H1 (cell line): ENCODE measurements at regions not wholly inside any gene's neighbourhood (a gene's known extent, or its start where the extent isn't known, plus 50 kb on each side); places are given as distances from the start of the nearest gene placed in this dataset.
"Not testable (repeated sequence)": the region's sequence is repeated elsewhere in the genome, so short reads cannot be mapped to it uniquely, and the experiment has no call there.

Experiments used
- CTCF ChIA-PET: fragments of 300-600 bp; sonication (Branson Sonifier 250); formaldehyde crosslinking; loops from one replicate; lab custom pipeline; 2021; ENCODE audit not compliant: partially characterized antibody; lab: Charles Lee
- POLR2A ChIA-PET: fragments of 300-600 bp; sonication (Branson Sonifier 250); formaldehyde crosslinking; loops from one replicate; lab custom pipeline; 2021; ENCODE audit warnings: inconsistent platforms; ENCODE audit not compliant: partially characterized antibody; lab: Charles Lee
- DNase-seq, 2 experiments: peaks; one replicate each; pipeline versions ENCODE4 v3.0.0 to v3.0.0-alpha.2; 2010 to 2022; ENCODE audit warnings: low spot score in 2 of 2, low read depth in 1 of 2, mixed read lengths in 1 of 2
- FAIRE-seq: peaks from 2 replicates; lab custom pipeline; 2011; peaks lifted over from hg19 to GRCh38; lab: Jason Lieb, UNC
- H2AFZ ChIP-seq: 2 replicates; pipeline ENCODE4 v1.8.1; 2012; ENCODE audit warnings: low read length, inconsistent platforms
- H2AK5ac ChIP-seq: 2 replicates; pipeline ENCODE4 v1.6.1; 2013; ENCODE audit warnings: low read depth, low read length
- H2BK120ac ChIP-seq: replicated peaks from 2 replicates; pipeline ENCODE3; 2013; ENCODE audit warnings: low read depth, low read length, inconsistent platforms
- H2BK12ac ChIP-seq: 2 replicates; pipeline ENCODE4 v1.6.1; 2013; ENCODE audit warnings: low read depth, low read length
- H2BK15ac ChIP-seq: 2 replicates; pipeline ENCODE4 v1.6.1; 2013; ENCODE audit warnings: low read length
- H2BK20ac ChIP-seq: 2 replicates; pipeline ENCODE4 v1.6.1; 2013; ENCODE audit warnings: low read length
- H2BK5ac ChIP-seq: 2 replicates; pipeline ENCODE4 v1.6.1; 2013; ENCODE audit warnings: low read depth, low read length
- H3K14ac ChIP-seq: 2 replicates; pipeline ENCODE4 v1.6.1; 2013; ENCODE audit warnings: inconsistent platforms; ENCODE audit not compliant: insufficient read length
- H3K18ac ChIP-seq: 2 replicates; pipeline ENCODE4 v1.6.1; 2013; ENCODE audit warnings: low read length; ENCODE audit errors: extremely low read depth
- H3K23ac ChIP-seq: 2 replicates; pipeline ENCODE4 v1.6.1; 2013; ENCODE audit warnings: inconsistent platforms; ENCODE audit not compliant: insufficient read length
- H3K23me2 ChIP-seq: 2 replicates; pipeline ENCODE4 v1.6.1; 2013; ENCODE audit warnings: low read depth, low read length
- H3K27ac ChIP-seq: 2 replicates; pipeline ENCODE4 v1.6.1; 2011; ENCODE audit warnings: low read depth, low read length, inconsistent platforms
- H3K27me3 ChIP-seq, 4 experiments: replicated peaks in 1 of 4; 1 replicate in 1 of 4; 2 replicates in 3 of 4; pipeline versions ENCODE4 v1.6.1 to v1.8.1; 2011 to 2013; ENCODE audit warnings: low read length in 3 of 4, mild to moderate bottlenecking in 3 of 4, inconsistent platforms in 2 of 4, mixed read lengths in 2 of 4, moderate library complexity in 1 of 4; ENCODE audit not compliant: control insufficient read depth in 3 of 4, insufficient read depth in 3 of 4; ENCODE audit errors: extremely low read depth in 1 of 4
- H3K36me3 ChIP-seq, 4 experiments: 2 replicates each; pipeline versions ENCODE4 v1.6.1 to v1.8.1; 2011 to 2013; ENCODE audit warnings: mild to moderate bottlenecking in 4 of 4, low read length in 3 of 4, moderate library complexity in 2 of 4, control low read depth in 1 of 4, inconsistent platforms in 1 of 4; ENCODE audit not compliant: insufficient read depth in 4 of 4, control insufficient read depth in 2 of 4
- H3K4ac ChIP-seq: replicated peaks from 2 replicates; pipeline ENCODE3; 2013; ENCODE audit warnings: low read length, low read depth, mixed read lengths, inconsistent platforms; ENCODE audit not compliant: insufficient read length
- H3K4me1 ChIP-seq, 4 experiments: replicated peaks in 1 of 4; 1 replicate in 1 of 4; 2 replicates in 3 of 4; pipeline versions ENCODE4 v1.6.1 to v1.8.1; 2011 to 2013; ENCODE audit warnings: low read length in 3 of 4, inconsistent platforms in 2 of 4, mixed read lengths in 1 of 4; ENCODE audit not compliant: insufficient read depth in 4 of 4, control insufficient read depth in 3 of 4
- H3K4me2 ChIP-seq, 2 experiments: 2 replicates each; pipeline versions ENCODE4 v1.6.1 to v1.8.1; 2011 to 2013; ENCODE audit warnings: low read depth in 2 of 2, low read length in 2 of 2, control low read depth in 1 of 2, inconsistent platforms in 1 of 2, mild to moderate bottlenecking in 1 of 2; ENCODE audit not compliant: insufficient read depth in 1 of 2
- H3K4me3 ChIP-seq, 4 experiments: fragments of 200-600, 300-600 bp in 1 of 4; sonication (generic), shearing (Covaris generic), sonication (Bioruptor Twin) in 1 of 4; 2 replicates each; pipeline versions ENCODE4 v1.5.1 to v1.8.1; 2011 to 2016; ENCODE audit warnings: low read length in 4 of 4, low read depth in 3 of 4, control low read depth in 2 of 4, inconsistent platforms in 2 of 4, mild to moderate bottlenecking in 2 of 4, mixed read lengths in 1 of 4, moderate library complexity in 1 of 4; ENCODE audit not compliant: insufficient read depth in 2 of 4; ENCODE audit errors: extremely low read depth in 1 of 4
- H3K56ac ChIP-seq: replicated peaks from 2 replicates; pipeline ENCODE3; 2013; ENCODE audit warnings: low read depth, mild to moderate bottlenecking, mixed read lengths, low read length, inconsistent platforms; ENCODE audit not compliant: insufficient read length
- H3K79me1 ChIP-seq: 2 replicates; pipeline ENCODE4 v1.6.1; 2013; ENCODE audit warnings: low read depth, low read length, control low read depth
- H3K79me2 ChIP-seq, 2 experiments: 2 replicates each; pipeline versions ENCODE4 v1.6.1 to v1.8.1; 2012 to 2013; ENCODE audit warnings: low read length in 2 of 2, mild to moderate bottlenecking in 2 of 2, inconsistent platforms in 1 of 2; ENCODE audit not compliant: insufficient read depth in 2 of 2, control insufficient read depth in 1 of 2
- H3K9ac ChIP-seq, 4 experiments: replicated peaks in 1 of 4; 1 replicate in 1 of 4; 2 replicates in 3 of 4; pipeline versions ENCODE4 v1.6.1 to v1.8.1; 2011 to 2013; ENCODE audit warnings: low read depth in 3 of 4, low read length in 3 of 4, control low read depth in 2 of 4, mild to moderate bottlenecking in 2 of 4, moderate library complexity in 2 of 4, inconsistent platforms in 1 of 4; ENCODE audit errors: extremely low read depth in 1 of 4
- H3K9me3 ChIP-seq, 2 experiments: 2 replicates each; pipeline versions ENCODE4 v1.6.1 to v1.8.1; 2012 to 2013; ENCODE audit warnings: mild to moderate bottlenecking in 2 of 2, moderate library complexity in 2 of 2, control low read depth in 1 of 2, inconsistent platforms in 1 of 2, low read depth in 1 of 2, low read length in 1 of 2, mixed read lengths in 1 of 2; ENCODE audit not compliant: insufficient read depth in 2 of 2
- H4K20me1 ChIP-seq, 2 experiments: replicated peaks in 1 of 2; 2 replicates each; pipeline versions ENCODE3 to v1.8.1; 2011 to 2013; ENCODE audit warnings: inconsistent platforms in 2 of 2, low read length in 2 of 2, mild to moderate bottlenecking in 1 of 2; ENCODE audit not compliant: insufficient read depth in 2 of 2, control insufficient read depth in 1 of 2
- H4K5ac ChIP-seq: 2 replicates; pipeline ENCODE4 v1.6.1; 2013; ENCODE audit warnings: low read length, low read depth, mixed read lengths, inconsistent platforms; ENCODE audit not compliant: insufficient read length
- H4K8ac ChIP-seq: 2 replicates; pipeline ENCODE4 v1.8.0; 2013; ENCODE audit warnings: mild to moderate bottlenecking, moderate library complexity, low read length, inconsistent platforms; ENCODE audit not compliant: insufficient read depth; ENCODE audit errors: extremely low read depth
- H4K91ac ChIP-seq: replicated peaks from 2 replicates; pipeline ENCODE3; 2013; ENCODE audit warnings: low read length, mixed read lengths, inconsistent platforms; ENCODE audit not compliant: insufficient read length
- WGBS, 2 experiments: shearing (Covaris generic) in 1 of 2; methylation state at CpG; one replicate each; pipeline versions ENCODE4 v1.1.6 to v1.1.7; 2013 to 2015; ENCODE audit warnings: low lambda C conversion rate in 2 of 2, mixed read lengths in 2 of 2, inconsistent platforms in 1 of 2, low coverage in 1 of 2, missing lambda C conversion rate in 1 of 2; ENCODE audit not compliant: insufficient replicate concordance in 2 of 2, insufficient coverage in 1 of 2, insufficient read length in 1 of 2; ENCODE audit errors: extremely low coverage in 1 of 2, missing lambda C conversion rate in 1 of 2; 5-methylcytosine and 5-hydroxymethylcytosine counted together

- H3K23ac ChIP-seq, H3K14ac ChIP-seq, H2BK15ac ChIP-seq, H3K79me1 ChIP-seq, H3K9ac ChIP-seq, CTCF ChIA-PET, H4K20me1 ChIP-seq, FAIRE-seq, H3K18ac ChIP-seq, H2AFZ ChIP-seq, H3K4me2 ChIP-seq, H3K4me1 ChIP-seq, H3K27ac ChIP-seq, POLR2A ChIA-PET, DNase-seq, H4K5ac ChIP-seq, H2BK20ac ChIP-seq, H2AK5ac ChIP-seq, H3K27me3 ChIP-seq, H3K4ac ChIP-seq, H3K36me3 ChIP-seq, H3K79me2 ChIP-seq, H2BK12ac ChIP-seq, H2BK5ac ChIP-seq, H3K23me2 ChIP-seq, H4K91ac ChIP-seq, H3K4me3 ChIP-seq, H2BK120ac ChIP-seq, H3K9me3 ChIP-seq, H4K8ac ChIP-seq, H3K56ac ChIP-seq: not testable (repeated sequence)
- 72% methylated on average over 2 of the region's 2 CpGs; no CpG with 5 or more reads in 1 of the 2 experiments for WGBS, 2 experiments
These were observed 54.5 kb upstream of the KMT2E start for GRCh38 chr7:104959483-104959882.
